B cell (primary cell): ENCODE measurements at regions not wholly inside any gene's neighbourhood (a gene's known extent, or its start where the extent isn't known, plus 50 kb on each side); places are given as distances from the start of the nearest gene placed in this dataset.

ENCODE experiments used
- ATAC-seq: fragments of 200-7000 bp; cut with Tn5 transposase; one replicate; pipeline ENCODE4 v1.10.0; 2021; ENCODE audit warnings: low read depth, mild to moderate bottlenecking, moderate number of reproducible peaks, moderate library complexity
- CTCF ChIA-PET: fragments of 350-600 bp; sonication (Branson Sonifier 250); formaldehyde crosslinking; loops from one replicate; lab custom pipeline; 2021; ENCODE audit warnings: antibody characterized with exemption, inconsistent platforms; lab: Charles Lee
- POLR2A ChIA-PET: fragments of 350-600 bp; sonication (Branson Sonifier 250); formaldehyde crosslinking; loops from one replicate; lab custom pipeline; 2021; ENCODE audit warnings: antibody characterized with exemption; lab: Charles Lee
- DNase-seq: peaks from one replicate; pipeline ENCODE4 v3.0.0; 2013
- H2AFZ ChIP-seq: 2 replicates; pipeline ENCODE4 v1.6.1; 2012; ENCODE audit warnings: mild to moderate bottlenecking, low read depth, low read length; ENCODE audit not compliant: insufficient read depth, poor library complexity, severe bottlenecking
- H3K27ac ChIP-seq, 2 donors: 1 replicate in 1 of 2; 2 replicates in 1 of 2; pipeline ENCODE4 v1.5.1; 2012 to 2013; ENCODE audit warnings: low read length in 2 of 2, mild to moderate bottlenecking in 2 of 2, moderate library complexity in 1 of 2
- H3K27me3 ChIP-seq, 4 experiments: fragments of 200-600 bp in 1 of 4; sonication (generic) in 1 of 4; replicated peaks in 1 of 4; 1 replicate in 2 of 4; 2 replicates in 2 of 4; pipeline versions ENCODE4 v1.6.1 to v1.7.0; 2013 to 2016; ENCODE audit warnings: low read length in 3 of 4, mild to moderate bottlenecking in 2 of 4, mixed read lengths in 1 of 4, moderate library complexity in 1 of 4; ENCODE audit not compliant: insufficient read depth in 4 of 4, control insufficient read depth in 3 of 4; ENCODE audit errors: control extremely low read depth in 1 of 4
- H3K36me3 ChIP-seq, 2 experiments: replicated peaks in 1 of 2; 1 replicate in 1 of 2; 2 replicates in 1 of 2; pipeline versions ENCODE4 v1.6.1 to v1.7.1; 2013; ENCODE audit warnings: low read length in 1 of 2; ENCODE audit not compliant: insufficient read depth in 2 of 2, control insufficient read depth in 1 of 2; ENCODE audit errors: control extremely low read depth in 1 of 2, extremely low read depth in 1 of 2
- H3K4me1 ChIP-seq, 2 donors: fragments of 200-600 bp in 1 of 2; sonication (generic) in 1 of 2; 1 replicate in 1 of 2; 2 replicates in 1 of 2; pipeline versions ENCODE4 v1.5.1 to v1.6.1; 2013 to 2017; ENCODE audit warnings: low read length in 2 of 2; ENCODE audit not compliant: control insufficient read depth in 2 of 2, insufficient read depth in 2 of 2
- H3K4me2 ChIP-seq: replicated peaks from 2 replicates; pipeline ENCODE3; 2012; ENCODE audit warnings: mild to moderate bottlenecking, low read depth, low read length; ENCODE audit not compliant: poor library complexity, severe bottlenecking
- H3K4me3 ChIP-seq, 5 experiments: fragments of 200-600 bp in 1 of 5; sonication (generic) in 1 of 5; 1 replicate in 3 of 5; 2 replicates in 2 of 5; pipeline versions ENCODE4 v1.5.1 to v1.7.0; 2011 to 2016; ENCODE audit warnings: low read length in 4 of 5, mild to moderate bottlenecking in 4 of 5, low read depth in 2 of 5, control low read depth in 1 of 5, moderate library complexity in 1 of 5; ENCODE audit not compliant: insufficient read depth in 1 of 5; ENCODE audit errors: control extremely low read depth in 1 of 5, extremely low read depth in 1 of 5
- H3K79me2 ChIP-seq: fragments of 200-600 bp; sonication (generic); one replicate; pipeline ENCODE4 v1.6.0; 2016; ENCODE audit warnings: low read length; ENCODE audit not compliant: control insufficient read depth, insufficient read depth
- H3K9ac ChIP-seq: fragments of 200-600 bp; sonication (generic); 2 replicates; pipeline ENCODE4 v1.6.1; 2017; ENCODE audit warnings: mild to moderate bottlenecking, low read length, moderate library complexity
- H3K9me3 ChIP-seq, 3 donors: one replicate each; pipeline versions ENCODE4 v1.6.1 to v1.7.1; 2013; ENCODE audit warnings: low read length in 2 of 3; ENCODE audit not compliant: control insufficient read depth in 2 of 3, insufficient read depth in 1 of 3; ENCODE audit errors: control extremely low read depth in 1 of 3
- H4K20me1 ChIP-seq: 2 replicates; pipeline ENCODE4 v1.6.0; 2012; ENCODE audit warnings: mild to moderate bottlenecking, low read length; ENCODE audit not compliant: insufficient read depth, control insufficient read depth, poor library complexity, severe bottlenecking
- H3K27ac Mint-ChIP-seq: one replicate; pipeline ENCODE4 v1.8.0; 2021; ENCODE audit warnings: mixed read lengths
- H3K27me3 Mint-ChIP-seq: one replicate; pipeline ENCODE4 v1.8.0; 2021; ENCODE audit warnings: mixed read lengths
- H3K4me1 Mint-ChIP-seq: one replicate; pipeline ENCODE4 v1.8.0; 2021; ENCODE audit warnings: mixed read lengths
- H3K4me3 Mint-ChIP-seq: one replicate; pipeline ENCODE4 v1.8.0; 2021; ENCODE audit warnings: mixed read lengths
- H3K9me3 Mint-ChIP-seq: one replicate; pipeline ENCODE4 v1.8.0; 2022; ENCODE audit warnings: mixed read lengths; ENCODE audit not compliant: insufficient read depth
- CTCF ChIP-seq: fragments of 200-600 bp; IDR thresholded peaks from one replicate; pipeline ENCODE4 v1.8.0; 2022; ENCODE audit warnings: antibody characterized with exemption, mild to moderate bottlenecking
- EZH2 ChIP-seq: IDR thresholded peaks from 2 replicates; pipeline ENCODE4 v1.6.1; 2012; ENCODE audit warnings: borderline replicate concordance, low read depth, mild to moderate bottlenecking, moderate library complexity, low read length; ENCODE audit not compliant: insufficient read depth, poor library complexity, severe bottlenecking
- WGBS: methylation state at CpG from one replicate; pipeline ENCODE4 v1.1.5; 2013; ENCODE audit warnings: missing lambda C conversion rate; ENCODE audit not compliant: insufficient coverage; 5-methylcytosine and 5-hydroxymethylcytosine counted together
- intact Hi-C: fragments of 100-400 bp; cut with micrococcal nuclease; formaldehyde crosslinking; loops from one replicate; pipeline ENCODE4 v1.10.0; 2022

DNA sequence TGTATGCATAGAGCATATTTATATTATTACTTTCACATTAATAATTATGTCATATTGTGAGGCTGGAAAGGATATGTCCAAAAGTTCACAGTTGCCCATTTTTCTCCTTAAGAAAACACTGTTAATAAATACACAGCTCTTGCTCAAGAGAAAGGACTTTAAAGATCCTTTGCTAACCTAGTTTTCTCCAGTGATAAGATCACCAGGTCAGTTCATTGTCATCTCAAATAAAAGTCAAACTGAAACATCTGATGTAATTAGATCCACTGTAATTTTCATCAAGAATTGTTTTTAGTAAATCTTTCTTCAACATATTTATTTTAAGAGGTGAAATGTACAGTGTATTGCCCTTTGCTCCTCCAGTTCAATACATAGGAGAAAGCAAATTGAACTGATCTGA, 82.8 kb upstream of the KLHL1 start:
- H3K27ac ChIP-seq: no peak overlapping the region
- no peak overlapping the region for H3K4me3 ChIP-seq
- no peaks in the 10 kb centered on the region for H3K9me3 ChIP-seq
- no peak overlapping the region for H2AFZ ChIP-seq
- TF ChIP-seq EZH2 (no peak), CTCF (no peak)
- H3K4me2 ChIP-seq: no peak overlapping the region
- DNase-seq (no peak), ATAC-seq (no peak)
- H3K79me2 ChIP-seq: no peaks in the 10 kb centered on the region
- no peaks in the 10 kb centered on the region for H3K9me3 Mint-ChIP-seq
- H4K20me1 ChIP-seq: no peaks in the 10 kb centered on the region
- no peaks in the 10 kb centered on the region for H3K36me3 ChIP-seq
- no peak overlapping the region for H3K9ac ChIP-seq
- CTCF ChIA-PET: interaction anchor here (0.6 kb wide), 1 partner anchor 13 kb away, joined by 3 read pairs; no protein-coding TSS in a partner anchor
- H3K4me3 Mint-ChIP-seq: no peak overlapping the region
- H3K27me3 Mint-ChIP-seq: no peaks in the 10 kb centered on the region
- POLR2A ChIA-PET: no interaction called here
- H3K4me1 Mint-ChIP-seq: no peaks in the 10 kb centered on the region
- no peak overlapping the region for H3K27ac Mint-ChIP-seq
- intact Hi-C loops: no loop called here
- H3K27me3 ChIP-seq: no peaks in the 10 kb centered on the region
- H3K4me1 ChIP-seq: no peaks in the 10 kb centered on the region

DNA sequence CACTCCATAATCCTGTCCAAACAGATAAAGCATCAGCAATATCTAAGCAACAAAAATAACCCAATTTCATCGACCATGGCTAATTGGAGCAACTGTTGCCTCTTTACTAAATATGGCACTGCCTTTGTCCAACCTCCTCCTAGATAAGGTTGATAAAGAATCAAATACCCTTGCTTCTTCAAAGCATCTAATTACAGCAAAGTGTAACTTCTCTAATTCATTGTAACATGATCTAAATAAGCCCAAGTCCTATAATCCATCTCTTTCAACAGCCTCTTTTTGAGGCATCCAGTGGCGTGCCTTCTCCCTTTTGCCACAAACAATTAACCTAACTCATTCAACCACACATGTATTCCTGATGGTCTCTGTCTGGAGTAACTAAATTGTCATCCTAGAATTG, 81.7 kb upstream of the KLHL1 start:
- no peak overlapping the region for H3K27ac ChIP-seq

More for the DNA sequence above, 81.7 kb upstream of the KLHL1 start:
- ATAC-seq: no peak
- no CpG with 5 or more reads among the region's 2 CpGs for WGBS
- Mint-ChIP-seq H3K4me1 (no peaks in the 10 kb centered on the region), H3K27me3 (no peaks in the 10 kb centered on the region), H3K9me3 (peaks cover 3% of the 10 kb centered on the region), H3K27ac (no peak overlapping the region), H3K4me3 (no peak overlapping the region)
- no peak overlapping the region for H3K4me3 ChIP-seq
- H3K36me3 ChIP-seq: no peaks in the 10 kb centered on the region
- H3K79me2 ChIP-seq: no peaks in the 10 kb centered on the region
- H3K9ac ChIP-seq: no peak overlapping the region
- H3K4me1 ChIP-seq: no peaks in the 10 kb centered on the region
- H3K4me2 ChIP-seq: no peak overlapping the region
- no peak for DNase-seq
- POLR2A ChIA-PET: no interaction called here
- CTCF ChIA-PET: no interaction called here
- H4K20me1 ChIP-seq: no peaks in the 10 kb centered on the region
- intact Hi-C loops: no loop called here
- TF ChIP-seq CTCF (no peak), EZH2 (no peak)
- no peaks in the 10 kb centered on the region for H3K9me3 ChIP-seq
- H2AFZ ChIP-seq: no peak overlapping the region
- no peaks in the 10 kb centered on the region for H3K27me3 ChIP-seq
